SK-N-SH treated with all-trans-retinoic acid at 6 μM for 48 hours (cell line): ENCODE measurements at regions not wholly inside any gene's neighbourhood (a gene's known extent, or its start where the extent isn't known, plus 50 kb on each side); places are given as distances from the start of the nearest gene placed in this dataset.
"Not testable (repeated sequence)": the region's sequence is repeated elsewhere in the genome, so short reads cannot be mapped to it uniquely, and the experiment has no call there.

Experiments
- ATAC-seq: fragments of 200-7000 bp; cut with Tn5 transposase; 3 replicates; pipeline ENCODE4 v1.9.1; 2020; ENCODE audit warnings: mild to moderate bottlenecking, moderate library complexity
- ARNTL ChIP-seq: fragments of 450-650 bp; formaldehyde crosslinking; IDR thresholded peaks from 2 replicates; pipeline ENCODE4 v1.5.0; 2020; ENCODE audit warnings: low read depth, mild to moderate bottlenecking, moderate library complexity, borderline replicate concordance
- BACH2 ChIP-seq: fragments of 250-450 bp; sonication (Bioruptor Pico); IDR thresholded peaks from 2 replicates; pipeline ENCODE4 v1.9.0; 2021; ENCODE audit warnings: mild to moderate bottlenecking, borderline replicate concordance
- CSDC2 ChIP-seq: fragments of 250-450 bp; sonication (Bioruptor Pico); IDR thresholded peaks from 2 replicates; pipeline ENCODE4 v1.5.0; 2020; ENCODE audit warnings: mild to moderate bottlenecking, moderate library complexity
- GLIS3 ChIP-seq: fragments of 250-450 bp; sonication (Bioruptor Pico); IDR thresholded peaks from 2 replicates; pipeline ENCODE4 v1.5.0; 2020; ENCODE audit warnings: mild to moderate bottlenecking, moderate library complexity
- ISL1 ChIP-seq: fragments of 250-450 bp; sonication (Bioruptor Pico); IDR thresholded peaks from 2 replicates; pipeline ENCODE4 v2.1.2; 2022; ENCODE audit warnings: mild to moderate bottlenecking, moderate library complexity
- OSR1 ChIP-seq: fragments of 250-450 bp; sonication (Bioruptor Pico); IDR thresholded peaks from 2 replicates; pipeline ENCODE4 v1.8.0; 2022; ENCODE audit warnings: moderate library complexity, mild to moderate bottlenecking, inconsistent platforms
- PPARA ChIP-seq: fragments of 250-450 bp; sonication (Bioruptor Pico); IDR thresholded peaks from 2 replicates; pipeline ENCODE4 v1.5.0; 2020; ENCODE audit warnings: mild to moderate bottlenecking, borderline replicate concordance
- RARB ChIP-seq: fragments of 250-450 bp; sonication (Bioruptor Pico); IDR thresholded peaks from 2 replicates; pipeline ENCODE4 v1.8.0; 2021; ENCODE audit warnings: mild to moderate bottlenecking, moderate library complexity
- SNAI2 ChIP-seq: fragments of 250-450 bp; sonication (Bioruptor Pico); IDR thresholded peaks from 2 replicates; pipeline ENCODE4 v1.5.0; 2020; ENCODE audit warnings: mild to moderate bottlenecking, moderate library complexity
- TCF4 ChIP-seq: fragments of 250-450 bp; sonication (Bioruptor Pico); IDR thresholded peaks from 2 replicates; pipeline ENCODE4 v1.8.0; 2021; ENCODE audit warnings: mild to moderate bottlenecking, moderate library complexity, borderline replicate concordance
- TOX ChIP-seq: fragments of 250-450 bp; sonication (Bioruptor Pico); IDR thresholded peaks from 2 replicates; pipeline ENCODE4 v1.8.0; 2021; ENCODE audit warnings: mild to moderate bottlenecking, moderate library complexity, borderline replicate concordance
- ZC3H10 ChIP-seq: fragments of 250-450 bp; sonication (Bioruptor Pico); IDR thresholded peaks from 2 replicates; pipeline ENCODE4 v1.5.1; 2021; ENCODE audit warnings: mild to moderate bottlenecking, moderate library complexity
- ZFP3 ChIP-seq: fragments of 250-450 bp; sonication (Bioruptor Pico); IDR thresholded peaks from 2 replicates; pipeline ENCODE4 v1.5.0; 2020; ENCODE audit warnings: mild to moderate bottlenecking, moderate library complexity
- ZFP30 ChIP-seq: fragments of 450-650 bp; formaldehyde crosslinking; IDR thresholded peaks from 2 replicates; pipeline ENCODE4 v1.5.0; 2022; ENCODE audit warnings: mild to moderate bottlenecking, moderate library complexity
- ZNF565 ChIP-seq: fragments of 450-650 bp; formaldehyde crosslinking; conservative IDR thresholded peaks from 2 replicates; pipeline ENCODE4 v1.5.0; 2020; ENCODE audit warnings: low read depth, mild to moderate bottlenecking, moderate library complexity
- ZNF70 ChIP-seq: fragments of 450-650 bp; formaldehyde crosslinking; IDR thresholded peaks from 2 replicates; pipeline ENCODE4 v1.5.0; 2020; ENCODE audit warnings: mild to moderate bottlenecking, moderate library complexity
- ZNF8 ChIP-seq: fragments of 450-650 bp; formaldehyde crosslinking; IDR thresholded peaks from 2 replicates; pipeline ENCODE4 v1.5.0; 2020; ENCODE audit warnings: mild to moderate bottlenecking, moderate library complexity
- TF ChIP-seq, protein P1 (sequence below): fragments of 250-450 bp; sonication (Bioruptor Pico); IDR thresholded peaks from 2 replicates; pipeline ENCODE4 v1.5.1; 2021; ENCODE audit warnings: mild to moderate bottlenecking, moderate library complexity
- TF ChIP-seq, protein P2 (sequence below): fragments of 250-450 bp; sonication (Bioruptor Pico); IDR thresholded peaks from 2 replicates; pipeline ENCODE4 v1.8.0; 2020; ENCODE audit warnings: mild to moderate bottlenecking, moderate library complexity, borderline replicate concordance
- TF ChIP-seq, protein P3 (sequence below): fragments of 250-450 bp; sonication (Bioruptor Pico); IDR thresholded peaks from 2 replicates; pipeline ENCODE4 v1.8.0; 2021; ENCODE audit warnings: low read depth, mild to moderate bottlenecking, moderate library complexity, borderline replicate concordance
- TF ChIP-seq, protein P4 (sequence below): fragments of 250-450 bp; sonication (Bioruptor Pico); IDR thresholded peaks from 2 replicates; pipeline ENCODE4 v1.5.0; 2020; ENCODE audit warnings: mild to moderate bottlenecking, moderate library complexity
- TF ChIP-seq, protein P5 (sequence below): fragments of 250-450 bp; sonication (Bioruptor Pico); IDR thresholded peaks from 2 replicates; pipeline ENCODE4 v1.5.1; 2020; ENCODE audit warnings: low read depth, mild to moderate bottlenecking, moderate library complexity

DNA sequence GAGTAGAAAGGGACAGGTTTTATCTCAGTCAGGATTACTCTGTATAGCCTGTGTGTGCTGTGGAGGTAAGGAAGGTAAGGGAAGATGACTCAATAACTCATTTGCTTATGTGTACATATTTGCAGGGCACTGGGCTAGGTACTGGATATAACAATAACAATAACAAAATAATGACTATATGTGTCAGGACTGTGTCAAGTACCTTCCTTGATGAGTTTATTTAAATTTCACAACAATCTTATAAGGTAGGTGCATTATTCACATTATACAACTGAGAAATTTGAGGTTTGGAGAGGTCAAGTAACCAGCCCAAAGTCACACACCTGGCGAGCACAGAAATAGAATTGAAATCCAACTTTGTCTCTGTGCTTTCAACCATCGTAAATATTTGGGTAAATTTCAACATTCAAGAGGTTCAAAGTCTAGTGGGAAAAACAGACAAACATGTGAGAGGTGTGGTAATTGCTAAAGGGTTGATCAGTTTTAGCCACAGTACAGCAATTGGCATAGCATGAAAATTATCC, 131.8 kb downstream of the APIP start (continued):
- TF ChIP-seq, protein P1, sequence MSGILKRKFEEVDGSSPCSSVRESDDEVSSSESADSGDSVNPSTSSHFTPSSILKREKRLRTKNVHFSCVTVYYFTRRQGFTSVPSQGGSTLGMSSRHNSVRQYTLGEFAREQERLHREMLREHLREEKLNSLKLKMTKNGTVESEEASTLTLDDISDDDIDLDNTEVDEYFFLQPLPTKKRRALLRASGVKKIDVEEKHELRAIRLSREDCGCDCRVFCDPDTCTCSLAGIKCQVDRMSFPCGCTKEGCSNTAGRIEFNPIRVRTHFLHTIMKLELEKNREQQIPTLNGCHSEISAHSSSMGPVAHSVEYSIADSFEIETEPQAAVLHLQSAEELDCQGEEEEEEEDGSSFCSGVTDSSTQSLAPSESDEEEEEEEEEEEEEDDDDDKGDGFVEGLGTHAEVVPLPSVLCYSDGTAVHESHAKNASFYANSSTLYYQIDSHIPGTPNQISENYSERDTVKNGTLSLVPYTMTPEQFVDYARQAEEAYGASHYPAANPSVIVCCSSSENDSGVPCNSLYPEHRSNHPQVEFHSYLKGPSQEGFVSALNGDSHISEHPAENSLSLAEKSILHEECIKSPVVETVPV (CRISPR knock-in tag): no peak
- no peak for TF ChIP-seq BACH2 (CRISPR knock-in tag)
- no peak for TF ChIP-seq CSDC2 (CRISPR knock-in tag)
- no peak for TF ChIP-seq OSR1 (CRISPR knock-in tag)
- TF ChIP-seq ZNF70: no peak
- TF ChIP-seq TCF4 (CRISPR knock-in tag): no peak
- TF ChIP-seq SNAI2 (CRISPR knock-in tag): no peak

DNA sequence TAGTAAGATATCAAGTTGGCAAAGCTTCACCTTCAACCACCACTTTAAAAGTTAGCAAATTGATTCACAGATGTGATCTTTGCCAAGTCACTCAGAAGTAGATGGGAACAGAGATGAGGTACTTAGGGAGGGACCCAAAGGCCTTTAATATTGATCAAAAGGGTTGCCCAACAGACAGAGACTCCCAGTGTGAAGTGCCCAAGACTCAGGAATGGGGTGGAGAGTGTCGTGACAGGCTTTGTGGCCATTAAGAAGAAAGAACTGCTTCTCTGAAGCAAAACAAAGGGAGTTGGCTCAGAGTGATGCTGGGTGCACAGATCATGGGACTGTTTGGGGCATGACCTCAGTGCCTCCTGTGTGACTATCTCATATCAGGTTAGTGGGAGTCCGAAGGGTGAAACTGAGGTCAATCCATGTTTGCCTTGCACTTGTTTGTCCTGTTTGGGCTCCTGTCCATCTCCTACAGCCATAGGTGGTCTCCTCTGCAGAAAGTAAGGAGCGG, 132.3 kb downstream of the APIP start:
- TF ChIP-seq CSDC2 (CRISPR knock-in tag): no peak
- no peak for TF ChIP-seq OSR1 (CRISPR knock-in tag)
- no peak for TF ChIP-seq PPARA (CRISPR knock-in tag)
- no peak for TF ChIP-seq ZFP30 (CRISPR knock-in tag)
- no peak for ATAC-seq

DNA sequence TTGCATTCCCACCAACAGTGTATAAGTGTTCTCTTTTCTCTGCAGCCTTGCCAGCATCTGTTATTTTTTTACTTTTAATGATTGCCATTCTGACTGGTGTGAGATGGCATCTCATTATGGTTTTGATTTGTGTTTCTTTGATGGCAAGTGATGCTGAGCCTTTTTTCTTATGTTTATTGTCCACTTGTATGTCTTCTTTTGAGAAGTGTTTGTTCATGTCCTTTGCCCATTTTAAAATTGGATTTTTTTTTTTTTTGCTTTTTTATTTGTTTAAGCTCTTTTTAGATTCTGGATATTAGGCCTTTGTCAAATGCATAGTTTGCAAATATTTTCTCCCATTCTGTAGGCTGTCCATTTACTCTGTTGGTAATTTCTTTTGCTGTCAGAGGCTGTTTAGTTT, 134.4 kb downstream of the APIP start:
- not testable (repeated sequence) for ATAC-seq

DNA sequence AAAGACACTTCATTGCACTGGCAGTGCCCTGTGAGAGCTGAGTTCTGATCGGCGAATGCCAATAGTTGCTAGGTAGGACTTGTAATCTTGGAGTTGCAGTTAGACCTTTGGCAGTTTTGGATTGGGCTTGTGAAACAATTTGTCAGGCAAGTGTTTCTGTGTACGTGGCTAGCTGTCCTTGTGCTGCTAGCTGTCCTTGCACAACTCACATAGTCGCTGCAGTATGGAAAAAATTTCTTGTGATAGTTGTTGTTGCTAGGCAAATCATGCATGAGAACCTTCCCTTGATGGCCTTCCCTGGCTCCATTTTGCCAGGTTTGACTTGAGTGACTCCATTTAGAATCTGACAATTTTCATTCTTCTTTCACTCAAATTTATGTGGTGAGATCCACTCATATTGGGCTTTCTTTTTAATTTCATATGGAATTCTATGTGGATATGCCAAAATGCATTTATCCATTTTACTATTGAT, 140.7 kb downstream of the APIP start:
- ATAC-seq: no peak

DNA sequence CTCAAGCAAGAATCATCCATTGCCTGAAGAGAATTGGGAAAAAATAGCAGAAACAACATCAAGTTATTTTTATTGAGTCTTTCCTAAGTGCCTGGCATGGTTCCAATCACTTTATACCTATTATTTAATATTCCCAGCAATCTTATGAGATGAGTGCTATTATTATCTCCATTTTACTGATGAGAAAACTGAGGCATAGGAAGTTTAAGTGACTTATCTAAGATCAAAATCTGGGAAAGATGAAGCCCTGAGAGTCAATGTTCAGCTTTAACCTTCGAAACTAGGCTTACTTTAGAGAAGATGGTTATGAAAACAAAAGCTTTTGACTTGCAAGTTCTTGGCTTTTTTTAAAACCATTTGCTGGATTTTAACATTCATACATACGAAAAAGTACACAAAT, 141.6 kb downstream of the APIP start:
- no peak for ATAC-seq
- TF ChIP-seq OSR1 (CRISPR knock-in tag) (no peak), ARNTL (CRISPR knock-in tag) (no peak), ZNF70 (no peak), ISL1 (CRISPR knock-in tag) (no peak), ZC3H10 (no peak)
- TF ChIP-seq, protein P2, sequence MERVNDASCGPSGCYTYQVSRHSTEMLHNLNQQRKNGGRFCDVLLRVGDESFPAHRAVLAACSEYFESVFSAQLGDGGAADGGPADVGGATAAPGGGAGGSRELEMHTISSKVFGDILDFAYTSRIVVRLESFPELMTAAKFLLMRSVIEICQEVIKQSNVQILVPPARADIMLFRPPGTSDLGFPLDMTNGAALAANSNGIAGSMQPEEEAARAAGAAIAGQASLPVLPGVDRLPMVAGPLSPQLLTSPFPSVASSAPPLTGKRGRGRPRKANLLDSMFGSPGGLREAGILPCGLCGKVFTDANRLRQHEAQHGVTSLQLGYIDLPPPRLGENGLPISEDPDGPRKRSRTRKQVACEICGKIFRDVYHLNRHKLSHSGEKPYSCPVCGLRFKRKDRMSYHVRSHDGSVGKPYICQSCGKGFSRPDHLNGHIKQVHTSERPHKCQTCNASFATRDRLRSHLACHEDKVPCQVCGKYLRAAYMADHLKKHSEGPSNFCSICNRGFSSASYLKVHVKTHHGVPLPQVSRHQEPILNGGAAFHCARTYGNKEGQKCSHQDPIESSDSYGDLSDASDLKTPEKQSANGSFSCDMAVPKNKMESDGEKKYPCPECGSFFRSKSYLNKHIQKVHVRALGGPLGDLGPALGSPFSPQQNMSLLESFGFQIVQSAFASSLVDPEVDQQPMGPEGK (CRISPR knock-in tag): no peak
- TF ChIP-seq, protein P1 (CRISPR knock-in tag): no peak

More for the DNA sequence above, 140.7 kb downstream of the APIP start:
- TF ChIP-seq CSDC2 (CRISPR knock-in tag) (no peak), ZFP3 (CRISPR knock-in tag) (no peak), TOX (CRISPR knock-in tag) (no peak), TCF4 (CRISPR knock-in tag) (no peak), OSR1 (CRISPR knock-in tag) (no peak), ZNF8 (CRISPR knock-in tag) (no peak), ZNF565 (CRISPR knock-in tag) (no peak), RARB (CRISPR knock-in tag) (no peak), GLIS3 (CRISPR knock-in tag) (no peak), ZC3H10 (no peak), ISL1 (CRISPR knock-in tag) (no peak), SNAI2 (CRISPR knock-in tag) (no peak), ZNF70 (no peak), PPARA (CRISPR knock-in tag) (no peak), ARNTL (CRISPR knock-in tag) (no peak)
- TF ChIP-seq, protein P3, sequence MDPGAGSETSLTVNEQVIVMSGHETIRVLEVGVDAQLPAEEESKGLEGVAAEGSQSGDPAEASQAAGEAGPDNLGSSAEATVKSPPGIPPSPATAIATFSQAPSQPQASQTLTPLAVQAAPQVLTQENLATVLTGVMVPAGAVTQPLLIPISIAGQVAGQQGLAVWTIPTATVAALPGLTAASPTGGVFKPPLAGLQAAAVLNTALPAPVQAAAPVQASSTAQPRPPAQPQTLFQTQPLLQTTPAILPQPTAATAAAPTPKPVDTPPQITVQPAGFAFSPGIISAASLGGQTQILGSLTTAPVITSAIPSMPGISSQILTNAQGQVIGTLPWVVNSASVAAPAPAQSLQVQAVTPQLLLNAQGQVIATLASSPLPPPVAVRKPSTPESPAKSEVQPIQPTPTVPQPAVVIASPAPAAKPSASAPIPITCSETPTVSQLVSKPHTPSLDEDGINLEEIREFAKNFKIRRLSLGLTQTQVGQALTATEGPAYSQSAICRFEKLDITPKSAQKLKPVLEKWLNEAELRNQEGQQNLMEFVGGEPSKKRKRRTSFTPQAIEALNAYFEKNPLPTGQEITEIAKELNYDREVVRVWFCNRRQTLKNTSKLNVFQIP: no peak
- TF ChIP-seq, protein P4, sequence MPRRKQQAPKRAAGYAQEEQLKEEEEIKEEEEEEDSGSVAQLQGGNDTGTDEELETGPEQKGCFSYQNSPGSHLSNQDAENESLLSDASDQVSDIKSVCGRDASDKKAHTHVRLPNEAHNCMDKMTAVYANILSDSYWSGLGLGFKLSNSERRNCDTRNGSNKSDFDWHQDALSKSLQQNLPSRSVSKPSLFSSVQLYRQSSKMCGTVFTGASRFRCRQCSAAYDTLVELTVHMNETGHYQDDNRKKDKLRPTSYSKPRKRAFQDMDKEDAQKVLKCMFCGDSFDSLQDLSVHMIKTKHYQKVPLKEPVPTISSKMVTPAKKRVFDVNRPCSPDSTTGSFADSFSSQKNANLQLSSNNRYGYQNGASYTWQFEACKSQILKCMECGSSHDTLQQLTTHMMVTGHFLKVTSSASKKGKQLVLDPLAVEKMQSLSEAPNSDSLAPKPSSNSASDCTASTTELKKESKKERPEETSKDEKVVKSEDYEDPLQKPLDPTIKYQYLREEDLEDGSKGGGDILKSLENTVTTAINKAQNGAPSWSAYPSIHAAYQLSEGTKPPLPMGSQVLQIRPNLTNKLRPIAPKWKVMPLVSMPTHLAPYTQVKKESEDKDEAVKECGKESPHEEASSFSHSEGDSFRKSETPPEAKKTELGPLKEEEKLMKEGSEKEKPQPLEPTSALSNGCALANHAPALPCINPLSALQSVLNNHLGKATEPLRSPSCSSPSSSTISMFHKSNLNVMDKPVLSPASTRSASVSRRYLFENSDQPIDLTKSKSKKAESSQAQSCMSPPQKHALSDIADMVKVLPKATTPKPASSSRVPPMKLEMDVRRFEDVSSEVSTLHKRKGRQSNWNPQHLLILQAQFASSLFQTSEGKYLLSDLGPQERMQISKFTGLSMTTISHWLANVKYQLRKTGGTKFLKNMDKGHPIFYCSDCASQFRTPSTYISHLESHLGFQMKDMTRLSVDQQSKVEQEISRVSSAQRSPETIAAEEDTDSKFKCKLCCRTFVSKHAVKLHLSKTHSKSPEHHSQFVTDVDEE (CRISPR knock-in tag): no peak
- TF ChIP-seq, protein P5, sequence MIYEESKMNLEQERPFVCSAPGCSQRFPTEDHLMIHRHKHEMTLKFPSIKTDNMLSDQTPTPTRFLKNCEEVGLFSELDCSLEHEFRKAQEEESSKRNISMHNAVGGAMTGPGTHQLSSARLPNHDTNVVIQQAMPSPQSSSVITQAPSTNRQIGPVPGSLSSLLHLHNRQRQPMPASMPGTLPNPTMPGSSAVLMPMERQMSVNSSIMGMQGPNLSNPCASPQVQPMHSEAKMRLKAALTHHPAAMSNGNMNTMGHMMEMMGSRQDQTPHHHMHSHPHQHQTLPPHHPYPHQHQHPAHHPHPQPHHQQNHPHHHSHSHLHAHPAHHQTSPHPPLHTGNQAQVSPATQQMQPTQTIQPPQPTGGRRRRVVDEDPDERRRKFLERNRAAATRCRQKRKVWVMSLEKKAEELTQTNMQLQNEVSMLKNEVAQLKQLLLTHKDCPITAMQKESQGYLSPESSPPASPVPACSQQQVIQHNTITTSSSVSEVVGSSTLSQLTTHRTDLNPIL: no peak
